ENCODE measurements at regions not wholly inside any gene's neighbourhood (a gene's known extent, or its start where the extent isn't known, plus 50 kb on each side); places are given as distances from the start of the nearest gene placed in this dataset.

- TF ChIP-seq CHD2 (IDR thresholded peaks at IDR 0.05; ENCODE audit: low read depth, low read length), result no peak
- TF ChIP-seq CTCF (IDR thresholded peaks at IDR 0.05 in 2 of 3, conservative IDR thresholded peaks at IDR 0.05 in 1 of 3; ENCODE audit: insufficient read depth in 2 of 3, low read depth in 1 of 3, low read length in 3 of 3), result no peak
These were observed 264.9 kb downstream of the SUDS3 start for GRCh38 chr12:118641249-118641648.
